ENCODE measurements at regions not wholly inside any gene's neighbourhood (a gene's known extent, or its start where the extent isn't known, plus 50 kb on each side); places are given as distances from the start of the nearest gene placed in this dataset.

DNA sequence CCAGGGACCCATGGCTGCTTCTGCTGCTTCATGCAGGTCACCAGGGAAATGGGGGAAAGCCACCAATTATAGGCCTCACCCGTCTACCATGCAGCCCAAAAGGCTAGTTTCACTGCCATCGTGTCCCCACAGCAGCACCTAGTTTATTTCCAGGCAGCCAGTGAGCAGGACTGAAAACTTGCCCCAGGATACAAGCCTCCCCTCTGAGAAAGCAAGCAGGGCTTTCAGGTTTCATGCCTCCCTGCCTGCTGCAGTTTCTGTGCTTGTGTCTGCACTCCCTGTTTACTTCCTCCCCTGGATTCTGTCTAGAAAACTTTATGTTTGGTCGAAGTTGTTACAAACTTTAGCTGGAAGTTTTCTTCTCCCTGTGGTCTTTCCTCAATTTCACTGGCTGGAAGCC lies 319.1 kb downstream of the ANXA1 start:
- TF ChIP-seq, protein P1, sequence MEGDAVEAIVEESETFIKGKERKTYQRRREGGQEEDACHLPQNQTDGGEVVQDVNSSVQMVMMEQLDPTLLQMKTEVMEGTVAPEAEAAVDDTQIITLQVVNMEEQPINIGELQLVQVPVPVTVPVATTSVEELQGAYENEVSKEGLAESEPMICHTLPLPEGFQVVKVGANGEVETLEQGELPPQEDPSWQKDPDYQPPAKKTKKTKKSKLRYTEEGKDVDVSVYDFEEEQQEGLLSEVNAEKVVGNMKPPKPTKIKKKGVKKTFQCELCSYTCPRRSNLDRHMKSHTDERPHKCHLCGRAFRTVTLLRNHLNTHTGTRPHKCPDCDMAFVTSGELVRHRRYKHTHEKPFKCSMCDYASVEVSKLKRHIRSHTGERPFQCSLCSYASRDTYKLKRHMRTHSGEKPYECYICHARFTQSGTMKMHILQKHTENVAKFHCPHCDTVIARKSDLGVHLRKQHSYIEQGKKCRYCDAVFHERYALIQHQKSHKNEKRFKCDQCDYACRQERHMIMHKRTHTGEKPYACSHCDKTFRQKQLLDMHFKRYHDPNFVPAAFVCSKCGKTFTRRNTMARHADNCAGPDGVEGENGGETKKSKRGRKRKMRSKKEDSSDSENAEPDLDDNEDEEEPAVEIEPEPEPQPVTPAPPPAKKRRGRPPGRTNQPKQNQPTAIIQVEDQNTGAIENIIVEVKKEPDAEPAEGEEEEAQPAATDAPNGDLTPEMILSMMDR (IDR thresholded peaks at IDR 0.05), result no peak
- H3K4me3 ChIP-seq (ENCODE audit: low read length), result no peak overlapping the region
- no peaks in the 10 kb centered on the region for H3K27me3 Mint-ChIP-seq (ENCODE audit: low read depth in 2 of 2)
- 65% methylated on average over 3 of the region's 3 CpGs for WGBS (ENCODE audit: insufficient coverage)
- H3K27me3 ChIP-seq (ENCODE audit: control insufficient read depth, insufficient read depth, low read length), result no peaks in the 10 kb centered on the region
- H3K4me3 Mint-ChIP-seq, result no peak overlapping the region
- H3K9me3 ChIP-seq (ENCODE audit: control insufficient read depth, insufficient read depth, low read length), result peaks cover 16% of the 10 kb centered on the region
- no peak overlapping the region for H3K27ac ChIP-seq (ENCODE audit: low read length)
- intact Hi-C loops (cut with micrococcal nuclease), result no loop called here
- H3K4me1 ChIP-seq (ENCODE audit: control insufficient read depth, insufficient read depth, low read length), result no peaks in the 10 kb centered on the region
- H3K4me1 Mint-ChIP-seq, result no peaks in the 10 kb centered on the region
- DNase-seq (no peak), ATAC-seq (no peak)
- H3K27ac Mint-ChIP-seq, result no peak overlapping the region
- H3K36me3 ChIP-seq (ENCODE audit: control insufficient read depth, insufficient read depth, low read length), result no peaks in the 10 kb centered on the region
- H3K9me3 Mint-ChIP-seq, result peaks cover 7 to 19% of the 10 kb centered on the region in 2 donors
- H3K36me3 Mint-ChIP-seq, result peaks cover 5% of the 10 kb centered on the region

DNA sequence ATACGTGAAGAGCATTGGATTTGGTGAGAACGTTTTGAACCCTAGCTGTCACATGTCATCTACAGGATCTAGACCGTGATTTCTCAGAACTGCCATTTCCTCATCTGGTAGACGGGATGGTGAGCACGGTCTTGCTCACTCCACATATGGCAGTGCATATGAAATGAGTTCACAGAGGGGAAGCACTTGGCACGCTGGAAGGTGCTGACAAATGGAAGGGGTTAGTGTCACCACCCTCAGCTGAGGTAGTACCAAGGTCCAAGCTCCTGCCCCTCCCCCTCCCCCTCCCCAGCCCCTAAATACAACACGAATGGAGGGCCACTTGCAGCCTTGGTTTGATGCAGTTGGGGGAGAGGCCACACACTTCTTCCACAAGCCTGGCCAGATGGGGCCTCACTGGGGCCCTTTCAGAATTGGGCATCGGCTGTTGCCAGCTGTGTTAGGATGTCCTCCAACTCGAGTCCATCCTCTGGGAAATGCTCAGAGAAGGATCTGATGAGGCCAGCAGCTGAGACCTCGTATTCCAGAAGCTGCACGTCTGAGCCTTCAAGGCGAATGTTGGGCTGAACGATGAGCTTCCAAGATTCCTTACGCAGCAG lies 322.4 kb downstream of the ANXA1 start:
- no peak overlapping the region for H3K27ac ChIP-seq (ENCODE audit: low read length)
- no peaks in the 10 kb centered on the region for H3K27me3 ChIP-seq (ENCODE audit: control insufficient read depth, insufficient read depth, low read length)
- no peak for ATAC-seq
- H3K9me3 ChIP-seq (ENCODE audit: control insufficient read depth, insufficient read depth, low read length), result peaks cover 16% of the 10 kb centered on the region
- peaks cover 5% of the 10 kb centered on the region for H3K36me3 Mint-ChIP-seq
- H3K4me1 Mint-ChIP-seq, result no peaks in the 10 kb centered on the region
- no peaks in the 10 kb centered on the region for H3K36me3 ChIP-seq (ENCODE audit: control insufficient read depth, insufficient read depth, low read length)
- DNase-seq, result no peak
- intact Hi-C loops (cut with micrococcal nuclease), result no loop called here
- H3K4me3 ChIP-seq (ENCODE audit: low read length), result no peak overlapping the region
- H3K4me3 Mint-ChIP-seq, result no peak overlapping the region
- H3K27ac Mint-ChIP-seq, result no peak overlapping the region
- peaks cover 6 to 14% of the 10 kb centered on the region in 2 donors for H3K9me3 Mint-ChIP-seq
- no peaks in the 10 kb centered on the region for H3K27me3 Mint-ChIP-seq (ENCODE audit: low read depth in 2 of 2)
- no peaks in the 10 kb centered on the region for H3K4me1 ChIP-seq (ENCODE audit: control insufficient read depth, insufficient read depth, low read length)
- TF ChIP-seq, protein P1 (IDR thresholded peaks at IDR 0.05), result no peak
- 89% methylated on average over 14 of the region's 14 CpGs for WGBS (ENCODE audit: insufficient coverage)

DNA sequence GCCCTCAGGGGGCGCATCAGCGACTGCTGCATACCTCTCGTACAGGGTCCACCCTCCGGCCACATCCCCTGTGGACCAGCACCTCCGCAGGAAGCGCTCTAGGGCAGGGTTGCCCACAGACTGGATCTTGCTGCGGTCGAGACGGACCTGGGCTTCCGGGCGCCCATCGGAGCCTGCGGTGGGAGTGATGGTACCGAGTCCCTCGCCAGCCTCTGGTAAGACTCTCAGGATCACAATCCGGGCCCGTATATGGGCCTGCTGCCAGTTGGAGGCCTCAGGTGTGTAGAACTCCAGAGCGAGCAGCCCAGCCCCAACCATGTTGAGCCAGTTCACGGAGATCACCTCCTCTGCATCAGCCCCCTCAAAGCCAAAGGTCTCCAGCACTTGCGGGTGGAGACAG lies 323.0 kb downstream of the ANXA1 start:
- no peaks in the 10 kb centered on the region for H3K4me1 ChIP-seq (ENCODE audit: control insufficient read depth, insufficient read depth, low read length)

More for the DNA sequence above, 323.0 kb downstream of the ANXA1 start:
- TF ChIP-seq, protein P1 (IDR thresholded peaks at IDR 0.05), result no peak
- ATAC-seq, result no peak
- no peaks in the 10 kb centered on the region for H3K36me3 ChIP-seq (ENCODE audit: control insufficient read depth, insufficient read depth, low read length)
- no peak overlapping the region for H3K27ac ChIP-seq (ENCODE audit: low read length)
- H3K9me3 Mint-ChIP-seq, result peaks cover 5 to 12% of the 10 kb centered on the region in 2 donors
- peaks cover 16% of the 10 kb centered on the region for H3K9me3 ChIP-seq (ENCODE audit: control insufficient read depth, insufficient read depth, low read length)
- 93% methylated on average over 20 of the region's 20 CpGs for WGBS (ENCODE audit: insufficient coverage)
- H3K27ac Mint-ChIP-seq, result no peak overlapping the region
- no peak for DNase-seq
- peaks cover 3% of the 10 kb centered on the region for H3K36me3 Mint-ChIP-seq
- intact Hi-C loops (cut with micrococcal nuclease), result no loop called here
- no peak overlapping the region for H3K4me3 ChIP-seq (ENCODE audit: low read length)
- H3K4me3 Mint-ChIP-seq, result no peak overlapping the region
- no peaks in the 10 kb centered on the region for H3K4me1 Mint-ChIP-seq
- H3K27me3 Mint-ChIP-seq (ENCODE audit: low read depth in 2 of 2), result no peaks in the 10 kb centered on the region
- H3K27me3 ChIP-seq (ENCODE audit: control insufficient read depth, insufficient read depth, low read length), result no peaks in the 10 kb centered on the region

Data from natural killer cell (primary cell).